ENCODE measurements at regions not wholly inside any gene's neighbourhood (a gene's known extent, or its start where the extent isn't known, plus 50 kb on each side); places are given as distances from the start of the nearest gene placed in this dataset.

DNA sequence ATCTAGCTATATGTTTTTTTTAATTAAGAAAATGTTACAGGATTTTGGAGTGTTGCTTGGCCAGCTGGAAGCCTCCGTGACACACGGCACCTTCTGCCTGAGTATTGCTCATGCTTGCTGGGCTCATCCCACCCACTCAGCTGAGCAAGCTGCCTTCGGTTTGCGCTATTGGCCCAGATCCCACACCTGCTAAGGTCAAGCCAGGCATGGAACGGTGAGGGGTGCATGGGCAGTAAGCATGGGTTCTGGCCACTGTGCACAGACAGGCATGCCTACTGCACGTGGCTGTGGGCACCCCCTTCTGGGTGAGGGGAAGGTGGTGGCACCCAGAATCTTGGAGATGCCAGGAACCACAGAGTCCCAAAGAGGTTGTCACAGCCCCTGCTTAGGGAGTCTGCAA is 1178.4 kb upstream of the PCDH7 start:
- H3K4me1 ChIP-seq = no peaks in the 10 kb centered on the region
- DNase-seq = no peak
- H3K27ac ChIP-seq = no peak overlapping the region
- peaks cover 0 to 2% (median 0%) of the 10 kb centered on the region in 4 donors for H3K9me3 ChIP-seq
- TF ChIP-seq EP300 (IDR thresholded peaks at IDR 0.05) = no peak
- no peak for TF ChIP-seq POLR2AphosphoS5 (IDR thresholded peaks at IDR 0.05)
- TF ChIP-seq, protein P1, sequence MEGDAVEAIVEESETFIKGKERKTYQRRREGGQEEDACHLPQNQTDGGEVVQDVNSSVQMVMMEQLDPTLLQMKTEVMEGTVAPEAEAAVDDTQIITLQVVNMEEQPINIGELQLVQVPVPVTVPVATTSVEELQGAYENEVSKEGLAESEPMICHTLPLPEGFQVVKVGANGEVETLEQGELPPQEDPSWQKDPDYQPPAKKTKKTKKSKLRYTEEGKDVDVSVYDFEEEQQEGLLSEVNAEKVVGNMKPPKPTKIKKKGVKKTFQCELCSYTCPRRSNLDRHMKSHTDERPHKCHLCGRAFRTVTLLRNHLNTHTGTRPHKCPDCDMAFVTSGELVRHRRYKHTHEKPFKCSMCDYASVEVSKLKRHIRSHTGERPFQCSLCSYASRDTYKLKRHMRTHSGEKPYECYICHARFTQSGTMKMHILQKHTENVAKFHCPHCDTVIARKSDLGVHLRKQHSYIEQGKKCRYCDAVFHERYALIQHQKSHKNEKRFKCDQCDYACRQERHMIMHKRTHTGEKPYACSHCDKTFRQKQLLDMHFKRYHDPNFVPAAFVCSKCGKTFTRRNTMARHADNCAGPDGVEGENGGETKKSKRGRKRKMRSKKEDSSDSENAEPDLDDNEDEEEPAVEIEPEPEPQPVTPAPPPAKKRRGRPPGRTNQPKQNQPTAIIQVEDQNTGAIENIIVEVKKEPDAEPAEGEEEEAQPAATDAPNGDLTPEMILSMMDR (IDR thresholded peaks at IDR 0.05) = no peak
- no peak for TF ChIP-seq POLR2A (IDR thresholded peaks at IDR 0.05)
- no peak overlapping the region for H3K4me3 ChIP-seq
- H3K36me3 ChIP-seq = no peaks in the 10 kb centered on the region
- WGBS, 2 donors = 87 to 93% methylated on average over 6 of the region's 6 CpGs
- no peaks in the 10 kb centered on the region for H3K27me3 ChIP-seq
- intact Hi-C loops (cut with DNase I) = no loop called here

- Histone ChIP-seq H3K27me3 (no peaks in the 10 kb centered on the region), H3K4me1 (peaks cover 0 to 6% (median 0%) of the 10 kb centered on the region in 4 donors), H3K36me3 (no peaks in the 10 kb centered on the region), H3K9me3 (peaks cover 0 to 3% (median 0%) of the 10 kb centered on the region in 4 donors), H3K27ac (no peak overlapping the region), H3K4me3 (no peak overlapping the region)
- intact Hi-C loops (cut with DNase I) = no loop called here
- TF ChIP-seq, protein P1 (IDR thresholded peaks at IDR 0.05) = no peak
- TF ChIP-seq POLR2A (IDR thresholded peaks at IDR 0.05) = no peak
- no peak for TF ChIP-seq POLR2AphosphoS5 (IDR thresholded peaks at IDR 0.05)
- TF ChIP-seq EP300 (IDR thresholded peaks at IDR 0.05) = no peak
- DNase-seq = no peak
Measured at GRCh38 chr4:29549342-29549741, 1170.8 kb upstream of the PCDH7 start.

DNA sequence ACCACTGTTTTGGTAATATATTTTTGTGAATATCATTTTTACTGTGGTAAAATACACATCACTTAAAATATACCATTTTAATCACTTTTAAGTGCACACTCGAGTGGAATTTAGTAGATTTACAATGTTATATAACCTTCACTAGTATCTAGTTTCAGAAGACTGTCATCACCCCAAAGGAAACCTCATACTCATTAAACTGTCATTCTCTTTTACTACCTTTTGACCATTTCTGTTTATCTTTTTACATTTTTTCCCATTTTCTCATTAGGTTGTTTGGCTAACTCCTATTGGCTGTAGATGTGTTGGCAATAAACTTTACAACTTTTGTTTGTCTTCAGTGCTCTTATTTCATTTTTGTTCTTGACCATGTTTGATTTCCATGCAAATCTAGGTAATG is 1168.3 kb upstream of the PCDH7 start:
- Histone ChIP-seq H3K4me3 (no peak overlapping the region), H3K36me3 (no peaks in the 10 kb centered on the region), H3K4me1 (peaks cover 0 to 6% (median 0%) of the 10 kb centered on the region in 4 donors), H3K9me3 (peaks cover 0 to 3% (median 0%) of the 10 kb centered on the region in 4 donors), H3K27me3 (no peaks in the 10 kb centered on the region), H3K27ac (no peak overlapping the region)
- no peak for DNase-seq
- WGBS, 2 donors = 10 to 50% methylated on average over 1 of the region's 1 CpG
- intact Hi-C loops (cut with DNase I) = no loop called here
- TF ChIP-seq EP300 (IDR thresholded peaks at IDR 0.05) (no peak), POLR2AphosphoS5 (IDR thresholded peaks at IDR 0.05) (no peak), POLR2A (IDR thresholded peaks at IDR 0.05) (no peak)
- TF ChIP-seq, protein P1 (IDR thresholded peaks at IDR 0.05) = no peak

- H3K4me3 ChIP-seq = no peak overlapping the region
- no peaks in the 10 kb centered on the region for H3K9me3 ChIP-seq
- TF ChIP-seq POLR2A (IDR thresholded peaks at IDR 0.05) (no peak), POLR2AphosphoS5 (IDR thresholded peaks at IDR 0.05) (no peak), EP300 (IDR thresholded peaks at IDR 0.05) (no peak)
- TF ChIP-seq, protein P1 (IDR thresholded peaks at IDR 0.05) = no peak
- DNase-seq = no peak
- no peaks in the 10 kb centered on the region for H3K36me3 ChIP-seq
- H3K27ac ChIP-seq = no peak overlapping the region
- no peaks in the 10 kb centered on the region for H3K27me3 ChIP-seq
- H3K4me1 ChIP-seq = peaks cover 0 to 6% (median 0%) of the 10 kb centered on the region in 4 donors
- WGBS, 2 donors = 63 to 82% methylated on average over 1 of the region's 1 CpG
- intact Hi-C loops (cut with DNase I) = no loop called here
Measured at GRCh38 chr4:29553846-29554245, 1166.3 kb upstream of the PCDH7 start.

DNA sequence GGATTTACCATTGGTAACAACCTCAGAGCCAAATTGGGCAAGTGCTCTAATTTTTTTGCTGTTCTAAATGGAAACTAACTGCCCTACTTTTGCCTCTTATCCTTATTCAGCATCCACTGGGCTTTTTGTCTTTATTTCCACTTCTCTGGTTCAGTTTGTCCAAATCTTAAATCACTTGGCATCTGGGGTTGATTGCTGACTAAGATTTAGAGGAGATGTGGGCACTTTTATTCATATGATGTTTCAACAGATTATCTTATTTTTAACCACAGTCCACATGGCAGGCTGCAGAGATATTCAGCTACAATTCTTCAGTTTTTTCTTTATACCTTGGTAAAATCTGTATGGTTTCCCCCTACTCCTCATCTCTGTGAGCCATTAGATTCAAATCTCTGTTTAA is 1161.4 kb upstream of the PCDH7 start:
- peaks cover 0 to 4% (median 0%) of the 10 kb centered on the region in 4 donors for H3K4me1 ChIP-seq
- intact Hi-C loops (cut with DNase I) = no loop called here
- no peaks in the 10 kb centered on the region for H3K9me3 ChIP-seq
- no peaks in the 10 kb centered on the region for H3K27me3 ChIP-seq
- no peak for DNase-seq
- no peak overlapping the region for H3K27ac ChIP-seq
- no peak for TF ChIP-seq POLR2AphosphoS5 (IDR thresholded peaks at IDR 0.05)
- no peak for TF ChIP-seq POLR2A (IDR thresholded peaks at IDR 0.05)
- TF ChIP-seq, protein P1 (IDR thresholded peaks at IDR 0.05) = no peak
- no peak for TF ChIP-seq EP300 (IDR thresholded peaks at IDR 0.05)
- H3K4me3 ChIP-seq = no peak overlapping the region
- no peaks in the 10 kb centered on the region for H3K36me3 ChIP-seq
